MM.1S (cell line): ENCODE measurements at regions not wholly inside any gene's neighbourhood (a gene's known extent, or its start where the extent isn't known, plus 50 kb on each side); places are given as distances from the start of the nearest gene placed in this dataset.

ENCODE experiments used
- EZH2phosphoT487 ChIP-seq: fragments of 300-600 bp; sonication (generic); IDR thresholded peaks from 2 replicates; pipeline ENCODE4 v1.6.1; 2018; ENCODE audit warnings: antibody characterized with exemption, low read length
- TF ChIP-seq, protein P1 (sequence below): fragments of 300-600 bp; sonication (generic); IDR thresholded peaks from 2 replicates; pipeline ENCODE4 v1.5.1; 2016; ENCODE audit warnings: antibody characterized with exemption, low read length, mixed read lengths

DNA sequence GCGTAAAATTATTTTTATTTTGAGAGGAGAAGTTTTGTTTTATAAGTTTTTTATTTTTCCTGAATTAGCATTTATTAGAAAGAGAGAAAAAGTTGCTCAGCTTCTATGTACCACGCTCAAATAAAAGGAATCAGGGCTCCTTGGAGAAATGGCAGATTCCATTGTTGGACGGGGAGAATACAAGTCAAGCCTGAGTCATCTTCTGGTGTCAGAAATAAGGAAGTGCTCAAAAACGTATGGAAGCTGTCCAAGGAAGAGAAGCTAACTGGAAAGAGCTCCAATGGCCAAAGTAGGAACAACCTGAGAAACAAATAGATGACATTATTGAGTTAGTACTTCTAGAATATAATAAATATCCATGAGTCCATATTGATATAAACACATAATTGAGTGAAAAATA is 89.3 kb upstream of the NEIL3 start:
- TF ChIP-seq, protein P1, sequence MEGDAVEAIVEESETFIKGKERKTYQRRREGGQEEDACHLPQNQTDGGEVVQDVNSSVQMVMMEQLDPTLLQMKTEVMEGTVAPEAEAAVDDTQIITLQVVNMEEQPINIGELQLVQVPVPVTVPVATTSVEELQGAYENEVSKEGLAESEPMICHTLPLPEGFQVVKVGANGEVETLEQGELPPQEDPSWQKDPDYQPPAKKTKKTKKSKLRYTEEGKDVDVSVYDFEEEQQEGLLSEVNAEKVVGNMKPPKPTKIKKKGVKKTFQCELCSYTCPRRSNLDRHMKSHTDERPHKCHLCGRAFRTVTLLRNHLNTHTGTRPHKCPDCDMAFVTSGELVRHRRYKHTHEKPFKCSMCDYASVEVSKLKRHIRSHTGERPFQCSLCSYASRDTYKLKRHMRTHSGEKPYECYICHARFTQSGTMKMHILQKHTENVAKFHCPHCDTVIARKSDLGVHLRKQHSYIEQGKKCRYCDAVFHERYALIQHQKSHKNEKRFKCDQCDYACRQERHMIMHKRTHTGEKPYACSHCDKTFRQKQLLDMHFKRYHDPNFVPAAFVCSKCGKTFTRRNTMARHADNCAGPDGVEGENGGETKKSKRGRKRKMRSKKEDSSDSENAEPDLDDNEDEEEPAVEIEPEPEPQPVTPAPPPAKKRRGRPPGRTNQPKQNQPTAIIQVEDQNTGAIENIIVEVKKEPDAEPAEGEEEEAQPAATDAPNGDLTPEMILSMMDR, result no peak
- no peak for TF ChIP-seq EZH2phosphoT487
